Testis (tissue), 2 donors: ENCODE measurements at regions not wholly inside any gene's neighbourhood (a gene's known extent, or its start where the extent isn't known, plus 50 kb on each side); places are given as distances from the start of the nearest gene placed in this dataset.

Experiments used
- CTCF ChIP-seq, 3 experiments: fragments of 450-650 bp in 2 of 3; fragments of 200-600 bp in 1 of 3; sonication (generic) in 1 of 3; IDR thresholded peaks; one replicate each; pipeline ENCODE4 v1.5.1; 2016 to 2019; ENCODE audit warnings: antibody characterized with exemption in 3 of 3, mild to moderate bottlenecking in 2 of 3, moderate library complexity in 1 of 3
- POLR2A ChIP-seq: fragments of 450-650 bp; IDR thresholded peaks from one replicate; pipeline ENCODE4 v1.6.1; 2017; ENCODE audit warnings: antibody characterized with exemption, mild to moderate bottlenecking, moderate library complexity

GRCh38 chr7:121488111-121488650, 92.1 kb upstream of the FAM3C start:
- TF ChIP-seq CTCF (IDR thresholded peaks at IDR 0.05) (no peak), POLR2A (no peak)
